ENCODE measurements at regions not wholly inside any gene's neighbourhood (a gene's known extent, or its start where the extent isn't known, plus 50 kb on each side); places are given as distances from the start of the nearest gene placed in this dataset.

- H3K27me3 ChIP-seq (replicated peaks; ENCODE audit: insufficient read depth, low read length) = no peaks in the 10 kb centered on the region
- TF ChIP-seq EZH2 (optimal IDR thresholded peaks at IDR 0.05; ENCODE audit: low read depth, low read length) = no peak
- TF ChIP-seq EZH2phosphoT487 (IDR thresholded peaks at IDR 0.05; ENCODE audit: low read length) = no peak
- no peak for TF ChIP-seq CTCF (IDR thresholded peaks at IDR 0.05; ENCODE audit: low read length)
- no peaks in the 10 kb centered on the region for H3K36me3 ChIP-seq (replicated peaks; ENCODE audit: insufficient read depth, low read length)
- H3K9me3 ChIP-seq (replicated peaks; ENCODE audit: insufficient read depth, low read length) = no peaks in the 10 kb centered on the region
- no peaks in the 10 kb centered on the region for H4K20me1 ChIP-seq (ENCODE audit: insufficient read depth, low read length)
- no peak overlapping the region for H3K9ac ChIP-seq (ENCODE audit: low read length)
- no peak overlapping the region for H3K4me2 ChIP-seq (ENCODE audit: low read depth, low read length)
- H2AFZ ChIP-seq (ENCODE audit: low read length) = no peak overlapping the region
- no peak overlapping the region for H3K4me3 ChIP-seq (ENCODE audit: low read length)
- no peaks in the 10 kb centered on the region for H3K9me2 ChIP-seq (replicated peaks; ENCODE audit: insufficient read depth, low read length)
- no peak for DNase-seq
- H3K79me2 ChIP-seq (ENCODE audit: low read length) = no peaks in the 10 kb centered on the region
- no peak overlapping the region for H3K27ac ChIP-seq (ENCODE audit: low read length)
- no peaks in the 10 kb centered on the region for H3K4me1 ChIP-seq (ENCODE audit: low read length)
- no peaks in the 10 kb centered on the region for H3F3A ChIP-seq (ENCODE audit: insufficient read depth, low read length)
Measured at GRCh38 chr15:53389271-53390037, 370.0 kb downstream of the WDR72 start.

GRCh38 chr15:53384417-53384816, 375.0 kb downstream of the WDR72 start:
- Histone ChIP-seq H3K36me3 (replicated peaks; ENCODE audit: insufficient read depth, low read length) (no peaks in the 10 kb centered on the region), H3K9me3 (replicated peaks; ENCODE audit: insufficient read depth, low read length) (no peaks in the 10 kb centered on the region), H3K9ac (ENCODE audit: low read length) (no peak overlapping the region), H3K27me3 (replicated peaks; ENCODE audit: insufficient read depth, low read length) (no peaks in the 10 kb centered on the region), H3K27ac (ENCODE audit: low read length) (no peak overlapping the region), H3K4me1 (ENCODE audit: low read length) (no peaks in the 10 kb centered on the region), H3K4me3 (ENCODE audit: low read length) (no peak overlapping the region), H3K9me2 (replicated peaks; ENCODE audit: insufficient read depth, low read length) (no peaks in the 10 kb centered on the region), H3K79me2 (ENCODE audit: low read length) (no peaks in the 10 kb centered on the region), H4K20me1 (ENCODE audit: insufficient read depth, low read length) (no peaks in the 10 kb centered on the region), H2AFZ (ENCODE audit: low read length) (no peak overlapping the region), H3F3A (ENCODE audit: insufficient read depth, low read length) (no peaks in the 10 kb centered on the region), H3K4me2 (ENCODE audit: low read depth, low read length) (no peak overlapping the region)
- no peak for TF ChIP-seq EZH2phosphoT487 (IDR thresholded peaks at IDR 0.05; ENCODE audit: low read length)
- no peak for TF ChIP-seq EZH2 (optimal IDR thresholded peaks at IDR 0.05; ENCODE audit: low read depth, low read length)
- TF ChIP-seq CTCF (IDR thresholded peaks at IDR 0.05; ENCODE audit: low read length) = no peak; the same call in 1 of the 2 replicates
- DNase-seq = no peak

- H3K27ac ChIP-seq (ENCODE audit: low read length) = no peak overlapping the region
- no peaks in the 10 kb centered on the region for H3K36me3 ChIP-seq (replicated peaks; ENCODE audit: insufficient read depth, low read length)
- H3K9ac ChIP-seq (ENCODE audit: low read length) = no peak overlapping the region
- H3F3A ChIP-seq (ENCODE audit: insufficient read depth, low read length) = no peaks in the 10 kb centered on the region
- H3K4me1 ChIP-seq (ENCODE audit: low read length) = no peaks in the 10 kb centered on the region
- H3K4me2 ChIP-seq (ENCODE audit: low read depth, low read length) = no peak overlapping the region
- no peak for DNase-seq
- H3K9me3 ChIP-seq (replicated peaks; ENCODE audit: insufficient read depth, low read length) = no peaks in the 10 kb centered on the region
- no peaks in the 10 kb centered on the region for H3K79me2 ChIP-seq (ENCODE audit: low read length)
- H4K20me1 ChIP-seq (ENCODE audit: insufficient read depth, low read length) = no peaks in the 10 kb centered on the region
- TF ChIP-seq EZH2phosphoT487 (IDR thresholded peaks at IDR 0.05; ENCODE audit: low read length) = no peak
- TF ChIP-seq EZH2 (optimal IDR thresholded peaks at IDR 0.05; ENCODE audit: low read depth, low read length) = no peak
- TF ChIP-seq CTCF (IDR thresholded peaks at IDR 0.05; ENCODE audit: low read length) = no peak
- H3K9me2 ChIP-seq (replicated peaks; ENCODE audit: insufficient read depth, low read length) = no peaks in the 10 kb centered on the region
- no peak overlapping the region for H2AFZ ChIP-seq (ENCODE audit: low read length)
- no peak overlapping the region for H3K4me3 ChIP-seq (ENCODE audit: low read length)
- H3K27me3 ChIP-seq (replicated peaks; ENCODE audit: insufficient read depth, low read length) = no peaks in the 10 kb centered on the region
Measured at GRCh38 chr15:53378096-53378800, 381.2 kb downstream of the WDR72 start.

All from MM.1S (cell line).